Body of pancreas (tissue), 4 donors: ENCODE measurements at regions not wholly inside any gene's neighbourhood (a gene's known extent, or its start where the extent isn't known, plus 50 kb on each side); places are given as distances from the start of the nearest gene placed in this dataset.

Experiments used
- CTCF ChIP-seq, 7 experiments: fragments of 450-650 bp in 4 of 7; fragments of 200-600 bp in 3 of 7; sonication (generic) in 3 of 7; IDR thresholded peaks; one replicate each; pipeline ENCODE4 v1.5.1; 2016 to 2019; ENCODE audit warnings: antibody characterized with exemption in 7 of 7
- POLR2A ChIP-seq, 3 donors: fragments of 450-650 bp; IDR thresholded peaks; one replicate each; pipeline ENCODE4 v1.6.1; 2016; ENCODE audit warnings: antibody characterized with exemption in 3 of 3, mild to moderate bottlenecking in 2 of 3

- no peak for TF ChIP-seq POLR2A (IDR thresholded peaks at IDR 0.05)
- no peak for TF ChIP-seq CTCF (IDR thresholded peaks at IDR 0.05)
Measured at GRCh38 chr22:49429066-49429465, 398.6 kb downstream of the BRD1 start.
